T-cell (primary cell): ENCODE measurements at regions not wholly inside any gene's neighbourhood (a gene's known extent, or its start where the extent isn't known, plus 50 kb on each side); places are given as distances from the start of the nearest gene placed in this dataset.

Experiments
- ATAC-seq, 4 experiments: fragments of 200-7000 bp in 3 of 4; fragments of 150-1000 bp in 1 of 4; cut with Tn5 transposase; replicated peaks in 1 of 4; 1 replicate in 3 of 4; 2 replicates in 1 of 4; pipeline ENCODE4 v1.10.0; 2021; ENCODE audit warnings: moderate library complexity in 3 of 4, mild to moderate bottlenecking in 2 of 4, moderate number of reproducible peaks in 1 of 4
- CTCF ChIA-PET, 2 donors: fragments of 300-600 bp; sonication (Branson Sonifier 250); formaldehyde crosslinking; loops; one replicate each; lab custom pipeline; 2022; ENCODE audit warnings: antibody characterized with exemption in 2 of 2; lab: Charles Lee
- POLR2A ChIA-PET, 2 donors: fragments of 300-600 bp; sonication (Branson Sonifier 250); formaldehyde crosslinking; loops; one replicate each; lab custom pipeline; 2022; ENCODE audit warnings: antibody characterized with exemption in 2 of 2; lab: Charles Lee
- DNase-seq, 35 experiments: peaks; one replicate each; pipeline versions ENCODE4 v3.0.0 to v3.0.0-alpha.2; 2013 to 2023
- H3K27ac ChIP-seq: one replicate; pipeline ENCODE4 v1.5.1; 2013; ENCODE audit warnings: low read length
- H3K27me3 ChIP-seq, 2 experiments: replicated peaks in 1 of 2; 1 replicate in 1 of 2; 2 replicates in 1 of 2; pipeline versions ENCODE4 v1.6.1 to v1.7.0; 2013; ENCODE audit warnings: low read length in 1 of 2, mixed read lengths in 1 of 2; ENCODE audit not compliant: control insufficient read depth in 2 of 2, insufficient read depth in 2 of 2; ENCODE audit errors: extremely low read depth in 1 of 2
- H3K36me3 ChIP-seq, 2 donors: 1 replicate in 1 of 2; 2 replicates in 1 of 2; pipeline versions ENCODE4 v1.6.1 to v1.7.0; 2013; ENCODE audit warnings: low read length in 1 of 2; ENCODE audit not compliant: control insufficient read depth in 2 of 2, insufficient read depth in 1 of 2; ENCODE audit errors: extremely low read depth in 1 of 2
- H3K4me1 ChIP-seq, 2 experiments: 1 replicate in 1 of 2; 2 replicates in 1 of 2; pipeline versions ENCODE4 v1.6.1 to v1.7.0; 2013; ENCODE audit warnings: low read length in 2 of 2, mixed read lengths in 1 of 2; ENCODE audit not compliant: insufficient read depth in 2 of 2, control insufficient read depth in 1 of 2; ENCODE audit errors: extremely low read depth in 1 of 2
- H3K4me3 ChIP-seq, 2 donors: 1 replicate in 1 of 2; 2 replicates in 1 of 2; pipeline versions ENCODE4 v1.5.1 to v1.7.0; 2013; ENCODE audit warnings: mild to moderate bottlenecking in 2 of 2, low read length in 1 of 2, moderate library complexity in 1 of 2; ENCODE audit not compliant: control insufficient read depth in 1 of 2; ENCODE audit errors: extremely low read depth in 1 of 2
- H3K9me3 ChIP-seq: 2 replicates; pipeline ENCODE4 v1.7.0; 2013
- H3K27ac Mint-ChIP-seq, 2 donors: one replicate each; pipeline ENCODE4 v1.8.0; 2020 to 2021; ENCODE audit warnings: mild to moderate bottlenecking in 2 of 2, mixed read lengths in 2 of 2
- H3K27me3 Mint-ChIP-seq, 2 donors: one replicate each; pipeline ENCODE4 v1.8.0; 2021 to 2022; ENCODE audit warnings: mixed read lengths in 2 of 2
- H3K36me3 Mint-ChIP-seq: one replicate; pipeline ENCODE4 v1.8.0; 2021; ENCODE audit warnings: mixed read lengths
- H3K4me1 Mint-ChIP-seq, 3 donors: one replicate each; pipeline ENCODE4 v1.8.0; 2020 to 2022; ENCODE audit warnings: mixed read lengths in 3 of 3, mild to moderate bottlenecking in 1 of 3
- H3K4me3 Mint-ChIP-seq, 3 donors: one replicate each; pipeline ENCODE4 v1.8.0; 2020 to 2022; ENCODE audit warnings: mild to moderate bottlenecking in 3 of 3, mixed read lengths in 3 of 3, moderate library complexity in 3 of 3
- H3K9me3 Mint-ChIP-seq, 3 donors: one replicate each; pipeline ENCODE4 v1.8.0; 2020 to 2022; ENCODE audit warnings: mixed read lengths in 3 of 3
- WGBS: methylation state at CpG from one replicate; pipeline ENCODE4 v1.1.5; 2013; ENCODE audit warnings: missing lambda C conversion rate; ENCODE audit not compliant: insufficient coverage; 5-methylcytosine and 5-hydroxymethylcytosine counted together

- H3K9me3 Mint-ChIP-seq, result no peaks in the 10 kb centered on the region
- H3K4me1 Mint-ChIP-seq, result no peaks in the 10 kb centered on the region
- Histone ChIP-seq H3K27me3 (no peaks in the 10 kb centered on the region), H3K4me1 (no peaks in the 10 kb centered on the region), H3K36me3 (no peaks in the 10 kb centered on the region), H3K27ac (no peak overlapping the region), H3K9me3 (no peaks in the 10 kb centered on the region), H3K4me3 (no peak overlapping the region)
- CTCF ChIA-PET, result no interaction called here
- H3K4me3 Mint-ChIP-seq, result no peak overlapping the region
- no CpG with 5 or more reads among the region's 4 CpGs for WGBS
- H3K27me3 Mint-ChIP-seq, result peaks cover 1 to 5% of the 10 kb centered on the region in 2 donors
- ATAC-seq (no peak), DNase-seq (no peak)
- no peak overlapping the region for H3K27ac Mint-ChIP-seq
- POLR2A ChIA-PET, result no interaction called here
- no peaks in the 10 kb centered on the region for H3K36me3 Mint-ChIP-seq
Observed at GRCh38 chr3:151960961-151961580, 87.6 kb downstream of the SUCNR1 start.

- WGBS, result no CpG with 5 or more reads among the region's 1 CpG
- ChIA-PET POLR2A (no interaction called here), CTCF (no interaction called here)
- no peak overlapping the region for H3K4me3 Mint-ChIP-seq
- no peaks in the 10 kb centered on the region for H3K9me3 Mint-ChIP-seq
- H3K36me3 Mint-ChIP-seq, result no peaks in the 10 kb centered on the region
- no peak for ATAC-seq
- no peaks in the 10 kb centered on the region for H3K4me1 ChIP-seq
- H3K9me3 ChIP-seq, result no peaks in the 10 kb centered on the region
- no peak overlapping the region for H3K27ac ChIP-seq
- no peak overlapping the region for H3K27ac Mint-ChIP-seq
- no peak for DNase-seq
- no peaks in the 10 kb centered on the region for H3K36me3 ChIP-seq
- peaks cover 2 to 5% of the 10 kb centered on the region in 2 donors for H3K27me3 Mint-ChIP-seq
- no peaks in the 10 kb centered on the region for H3K4me1 Mint-ChIP-seq
- no peak overlapping the region for H3K4me3 ChIP-seq
- no peaks in the 10 kb centered on the region for H3K27me3 ChIP-seq
Observed at GRCh38 chr3:151962352-151962751, 88.9 kb downstream of the SUCNR1 start.

DNA sequence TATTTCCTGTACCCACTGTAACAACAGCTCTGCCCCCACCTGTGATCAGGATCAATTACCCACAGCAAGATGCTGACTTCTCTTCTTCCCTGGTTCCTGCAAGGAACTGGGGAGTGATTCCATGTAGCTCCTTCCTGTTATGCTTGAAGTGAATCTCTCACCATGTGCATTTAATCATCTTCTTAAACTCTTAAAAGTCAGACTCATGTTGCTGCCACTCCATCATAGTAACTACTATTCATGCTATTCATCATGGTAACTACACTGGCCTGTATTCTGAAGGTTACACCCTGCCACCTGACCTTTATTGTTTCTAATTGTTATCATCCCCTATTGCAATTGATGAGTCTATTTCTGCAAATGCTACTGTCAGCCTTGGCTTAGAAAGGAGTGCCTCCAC, 89.5 kb downstream of the SUCNR1 start:
- Histone ChIP-seq H3K4me3 (no peak overlapping the region), H3K27me3 (no peaks in the 10 kb centered on the region), H3K4me1 (no peaks in the 10 kb centered on the region), H3K9me3 (no peaks in the 10 kb centered on the region), H3K27ac (no peak overlapping the region), H3K36me3 (no peaks in the 10 kb centered on the region)
- DNase-seq (no peak), ATAC-seq (no peak)
- H3K4me3 Mint-ChIP-seq, result no peak overlapping the region
- POLR2A ChIA-PET, result no interaction called here
- CTCF ChIA-PET, result no interaction called here
- H3K4me1 Mint-ChIP-seq, result no peaks in the 10 kb centered on the region
- peaks cover 2 to 5% of the 10 kb centered on the region in 2 donors for H3K27me3 Mint-ChIP-seq
- H3K27ac Mint-ChIP-seq, result no peak overlapping the region
- H3K9me3 Mint-ChIP-seq, result peaks cover 0 to 5% (median 3%) of the 10 kb centered on the region in 3 donors
- no peaks in the 10 kb centered on the region for H3K36me3 Mint-ChIP-seq

- ATAC-seq (no peak), DNase-seq (no peak)
- Mint-ChIP-seq H3K4me1 (no peaks in the 10 kb centered on the region), H3K27ac (no peak overlapping the region), H3K9me3 (peaks cover 0 to 9% (median 6%) of the 10 kb centered on the region in 3 donors), H3K36me3 (no peaks in the 10 kb centered on the region), H3K27me3 (peaks cover 2 to 5% of the 10 kb centered on the region in 2 donors), H3K4me3 (no peak overlapping the region)
- no peak overlapping the region for H3K4me3 ChIP-seq
- H3K9me3 ChIP-seq, result no peaks in the 10 kb centered on the region
- whole genome bisulfite sequencing, result 71% methylated on average over 1 of the region's 1 CpG
- no peak overlapping the region for H3K27ac ChIP-seq
- no peaks in the 10 kb centered on the region for H3K36me3 ChIP-seq
- ChIA-PET CTCF (interaction anchor here in 1 of 2 donors (0.6 kb wide), 1 partner anchor 684 kb away, joined by 6 read pairs; no protein-coding TSS in a partner anchor), POLR2A (no interaction called here)
- H3K27me3 ChIP-seq, result no peaks in the 10 kb centered on the region
- no peaks in the 10 kb centered on the region for H3K4me1 ChIP-seq
Observed at GRCh38 chr3:151964743-151965142, 91.3 kb downstream of the SUCNR1 start.

- Histone ChIP-seq H3K27me3 (no peaks in the 10 kb centered on the region), H3K36me3 (no peaks in the 10 kb centered on the region), H3K4me1 (no peaks in the 10 kb centered on the region), H3K9me3 (no peaks in the 10 kb centered on the region), H3K4me3 (no peak overlapping the region), H3K27ac (no peak overlapping the region)
- no peaks in the 10 kb centered on the region for H3K4me1 Mint-ChIP-seq
- H3K9me3 Mint-ChIP-seq, result peaks cover 0 to 9% (median 6%) of the 10 kb centered on the region in 3 donors
- DNase-seq (no peak), ATAC-seq (no peak)
- WGBS, result 100% methylated on average over 1 of the region's 2 CpGs
- H3K27me3 Mint-ChIP-seq, result peaks cover 2 to 5% of the 10 kb centered on the region in 2 donors
- ChIA-PET CTCF (no interaction called here), POLR2A (no interaction called here)
- no peak overlapping the region for H3K4me3 Mint-ChIP-seq
- H3K36me3 Mint-ChIP-seq, result no peaks in the 10 kb centered on the region
- H3K27ac Mint-ChIP-seq, result no peak overlapping the region
Observed at GRCh38 chr3:151969026-151969642, 95.7 kb downstream of the SUCNR1 start.

DNA sequence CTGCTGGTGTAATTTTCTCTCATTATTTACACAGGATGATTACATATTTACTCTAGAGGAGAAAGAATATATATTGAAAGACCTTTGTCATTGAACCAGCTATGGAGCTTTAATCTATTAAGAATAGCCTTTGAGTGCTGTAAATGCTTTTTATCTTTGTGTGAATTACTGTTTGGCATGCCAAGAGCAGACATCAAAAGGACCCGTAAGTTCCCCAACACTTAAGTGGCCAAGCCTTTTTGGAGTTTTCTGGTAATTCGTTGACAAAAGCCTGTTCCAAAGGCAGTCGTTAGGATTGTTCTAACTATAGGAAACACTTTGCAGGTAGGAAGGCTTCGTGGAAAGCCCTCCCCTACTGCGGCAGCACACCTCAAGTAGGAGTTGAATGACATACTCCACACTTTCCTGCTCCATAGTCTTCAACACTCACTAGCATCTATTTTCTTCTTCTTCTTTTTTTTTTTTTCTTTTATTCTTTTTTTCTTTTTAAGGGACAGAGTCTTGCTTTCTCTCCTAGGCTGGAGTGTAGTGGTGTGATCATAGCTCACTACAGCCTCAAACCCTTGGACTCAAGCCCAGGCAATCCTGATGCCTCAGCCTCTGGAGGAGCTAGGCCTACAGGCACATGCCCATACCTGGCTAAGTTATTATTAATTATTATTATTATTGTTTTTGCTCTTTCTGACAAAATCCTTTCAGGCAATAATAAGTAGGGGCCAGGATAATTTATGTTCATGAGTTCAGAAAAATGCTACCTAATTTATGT, 98.6 kb downstream of the SUCNR1 start:
- Mint-ChIP-seq H3K4me1 (no peaks in the 10 kb centered on the region), H3K9me3 (peaks cover 0 to 9% (median 6%) of the 10 kb centered on the region in 3 donors), H3K27ac (no peak overlapping the region), H3K27me3 (peaks cover 0 to 4% of the 10 kb centered on the region in 2 donors), H3K36me3 (no peaks in the 10 kb centered on the region), H3K4me3 (no peak overlapping the region)
- WGBS, result no CpG with 5 or more reads among the region's 5 CpGs
- Histone ChIP-seq H3K4me3 (no peak overlapping the region), H3K4me1 (no peaks in the 10 kb centered on the region), H3K36me3 (no peaks in the 10 kb centered on the region), H3K9me3 (no peaks in the 10 kb centered on the region), H3K27ac (no peak overlapping the region), H3K27me3 (no peaks in the 10 kb centered on the region)
- ChIA-PET CTCF (interaction anchor here in 1 of 2 donors (0.7 kb wide), 1 partner anchor 18 kb away, joined by 7 read pairs; no protein-coding TSS in a partner anchor), POLR2A (no interaction called here)
- ATAC-seq (no peak), DNase-seq (no peak)
